HEK293 (cell line): ENCODE measurements at regions not wholly inside any gene's neighbourhood (a gene's known extent, or its start where the extent isn't known, plus 50 kb on each side); places are given as distances from the start of the nearest gene placed in this dataset.

Experiments used
- CTCF ChIA-PET: fragments of 350-600 bp; formaldehyde crosslinking; extraction: SDS; loops from one replicate; lab custom pipeline; 2021; ENCODE audit warnings: antibody characterized with exemption; lab: Yijun Ruan, JAX
- POLR2A ChIA-PET: fragments of 300-600 bp; formaldehyde crosslinking; extraction: SDS; loops from one replicate; lab custom pipeline; 2020; ENCODE audit warnings: antibody characterized with exemption, inconsistent platforms; lab: Yijun Ruan, JAX
- H3K27ac ChIP-seq: fragments of 200-500 bp; sonication (Bioruptor generic); 2 replicates; pipeline ENCODE4 v1.5.1; 2014; ENCODE audit warnings: low read depth, low read length, control low read depth, inconsistent platforms; ENCODE audit errors: extremely low read depth
- H3K36me3 ChIP-seq, 2 experiments: fragments of 200-500 bp in 1 of 2; sonication (Bioruptor generic) in 1 of 2; 1 replicate in 1 of 2; 2 replicates in 1 of 2; pipeline ENCODE4 v1.5.1; 2014 to 2017; ENCODE audit warnings: inconsistent platforms in 2 of 2, low read length in 2 of 2; ENCODE audit not compliant: control insufficient read depth in 2 of 2, insufficient read depth in 1 of 2
- H3K4me1 ChIP-seq: fragments of 200-500 bp; sonication (Bioruptor generic); 2 replicates; pipeline ENCODE4 v1.5.1; 2014; ENCODE audit warnings: mild to moderate bottlenecking, low read length, inconsistent platforms; ENCODE audit not compliant: control insufficient read depth, insufficient read depth
- H3K4me3 ChIP-seq: 2 replicates; pipeline ENCODE4 v1.5.1; 2011; ENCODE audit warnings: low read depth, mild to moderate bottlenecking, control low read depth, low read length, moderate library complexity
- H3K9me3 ChIP-seq: fragments of 200-500 bp; sonication (Bioruptor generic); 2 replicates; pipeline ENCODE4 v1.5.1; 2014; ENCODE audit warnings: low read depth, low read length, inconsistent platforms; ENCODE audit not compliant: control insufficient read depth, insufficient read depth
- GLIS1 ChIP-seq: fragments of 450-650 bp; formaldehyde crosslinking; IDR thresholded peaks from 2 replicates; pipeline ENCODE4 v1.5.1; 2016; ENCODE audit warnings: missing biosample characterization, missing genetic modification characterization
- KLF1 ChIP-seq: fragments of 450-650 bp; formaldehyde crosslinking; IDR thresholded peaks from 2 replicates; pipeline ENCODE4 v1.5.1; 2016; ENCODE audit warnings: missing biosample characterization, missing genetic modification characterization
- YY1 ChIP-seq: fragments of 450-650 bp; formaldehyde crosslinking; IDR thresholded peaks from 2 replicates; pipeline ENCODE4 v1.5.1; 2018; ENCODE audit warnings: missing biosample characterization, missing genetic modification characterization
- ZBTB8A ChIP-seq: fragments of 450-650 bp; formaldehyde crosslinking; IDR thresholded peaks from 2 replicates; pipeline ENCODE4 v1.5.1; 2016; ENCODE audit warnings: missing biosample characterization, missing genetic modification characterization
- ZFHX2 ChIP-seq: fragments of 450-650 bp; formaldehyde crosslinking; conservative IDR thresholded peaks from 2 replicates; pipeline ENCODE4 v1.5.1; 2016; ENCODE audit warnings: missing biosample characterization, missing genetic modification characterization
- ZIC2 ChIP-seq: fragments of 450-650 bp; formaldehyde crosslinking; IDR thresholded peaks from 2 replicates; pipeline ENCODE4 v1.5.1; 2016; ENCODE audit warnings: missing biosample characterization, missing genetic modification characterization
- ZNF121 ChIP-seq: fragments of 450-650 bp; formaldehyde crosslinking; IDR thresholded peaks from 2 replicates; pipeline ENCODE4 v1.5.1; 2016; ENCODE audit warnings: missing biosample characterization, missing genetic modification characterization
- ZNF138 ChIP-seq: fragments of 450-650 bp; formaldehyde crosslinking; IDR thresholded peaks from 2 replicates; pipeline ENCODE4 v1.5.1; 2016; ENCODE audit warnings: missing biosample characterization, missing genetic modification characterization, borderline replicate concordance
- ZNF157 ChIP-seq: fragments of 450-650 bp; formaldehyde crosslinking; IDR thresholded peaks from 2 replicates; pipeline ENCODE4 v1.5.1; 2016; ENCODE audit warnings: missing biosample characterization, missing genetic modification characterization
- ZNF174 ChIP-seq: fragments of 450-650 bp; formaldehyde crosslinking; IDR thresholded peaks from 2 replicates; pipeline ENCODE4 v1.5.0; 2017; ENCODE audit warnings: missing biosample characterization, mild to moderate bottlenecking, missing genetic modification characterization
- ZNF266 ChIP-seq: fragments of 450-650 bp; formaldehyde crosslinking; IDR thresholded peaks from 2 replicates; pipeline ENCODE4 v1.5.1; 2016; ENCODE audit warnings: missing biosample characterization, missing genetic modification characterization, low read depth
- ZNF274 ChIP-seq, 2 experiments: fragments of 200-500 bp in 1 of 2; fragments of 450-650 bp in 1 of 2; sonication (Bioruptor generic) in 1 of 2; formaldehyde crosslinking in 1 of 2; IDR thresholded peaks; 2 replicates each; pipeline versions ENCODE4 v1.5.1 to v1.6.1; 2014 to 2016; ENCODE audit warnings: borderline replicate concordance in 1 of 2, inconsistent platforms in 1 of 2, low read length in 1 of 2, missing biosample characterization in 1 of 2, missing genetic modification characterization in 1 of 2
- ZNF292 ChIP-seq: fragments of 450-650 bp; formaldehyde crosslinking; IDR thresholded peaks from 2 replicates; pipeline ENCODE4 v1.5.1; 2016; ENCODE audit warnings: low read depth, missing biosample characterization, missing genetic modification characterization, borderline replicate concordance
- ZNF558 ChIP-seq: fragments of 450-650 bp; formaldehyde crosslinking; IDR thresholded peaks from 2 replicates; pipeline ENCODE4 v1.5.1; 2016; ENCODE audit warnings: missing biosample characterization, missing genetic modification characterization
- ZNF629 ChIP-seq: fragments of 450-650 bp; formaldehyde crosslinking; IDR thresholded peaks from 2 replicates; pipeline ENCODE4 v1.5.1; 2017; ENCODE audit warnings: missing biosample characterization, missing genetic modification characterization
- ZNF76 ChIP-seq: fragments of 450-650 bp; formaldehyde crosslinking; IDR thresholded peaks from 2 replicates; pipeline ENCODE4; 2016; ENCODE audit warnings: low read depth, missing biosample characterization, missing genetic modification characterization, borderline replicate concordance
- ZSCAN16 ChIP-seq: fragments of 450-650 bp; formaldehyde crosslinking; IDR thresholded peaks from 2 replicates; pipeline ENCODE4 v1.5.1; 2016; ENCODE audit warnings: missing biosample characterization, missing genetic modification characterization
- TF ChIP-seq, protein P1 (sequence below): fragments of 450-650 bp; formaldehyde crosslinking; IDR thresholded peaks from 2 replicates; pipeline ENCODE4 v1.5.1; 2017; ENCODE audit warnings: missing biosample characterization, missing genetic modification characterization
- TF ChIP-seq, protein P2 (sequence below): fragments of 450-650 bp; formaldehyde crosslinking; IDR thresholded peaks from 2 replicates; pipeline ENCODE4 v1.5.1; 2017; ENCODE audit warnings: missing biosample characterization, missing genetic modification characterization
- TF ChIP-seq, protein P3 (sequence below): fragments of 450-650 bp; formaldehyde crosslinking; optimal IDR thresholded peaks from 2 replicates; pipeline ENCODE3; 2016; ENCODE audit warnings: missing biosample characterization, mild to moderate bottlenecking, missing genetic modification characterization
- TF ChIP-seq, protein P4 (sequence below): fragments of 450-650 bp; formaldehyde crosslinking; IDR thresholded peaks from 2 replicates; pipeline ENCODE4 v1.5.1; 2016; ENCODE audit warnings: missing biosample characterization, missing genetic modification characterization
- TF ChIP-seq, protein P5 (sequence below): fragments of 450-650 bp; formaldehyde crosslinking; IDR thresholded peaks from 2 replicates; pipeline ENCODE4 v1.5.1; 2016; ENCODE audit warnings: missing biosample characterization, missing genetic modification characterization
- TF ChIP-seq, protein P6 (sequence below): fragments of 450-650 bp; formaldehyde crosslinking; IDR thresholded peaks from 2 replicates; pipeline ENCODE4 v1.5.1; 2016; ENCODE audit warnings: missing biosample characterization, missing genetic modification characterization
- TF ChIP-seq, protein P7 (sequence below): IDR thresholded peaks from 2 replicates; pipeline ENCODE4 v1.6.1; 2011; ENCODE audit warnings: mild to moderate bottlenecking, low read depth, low read length, borderline replicate concordance

DNA sequence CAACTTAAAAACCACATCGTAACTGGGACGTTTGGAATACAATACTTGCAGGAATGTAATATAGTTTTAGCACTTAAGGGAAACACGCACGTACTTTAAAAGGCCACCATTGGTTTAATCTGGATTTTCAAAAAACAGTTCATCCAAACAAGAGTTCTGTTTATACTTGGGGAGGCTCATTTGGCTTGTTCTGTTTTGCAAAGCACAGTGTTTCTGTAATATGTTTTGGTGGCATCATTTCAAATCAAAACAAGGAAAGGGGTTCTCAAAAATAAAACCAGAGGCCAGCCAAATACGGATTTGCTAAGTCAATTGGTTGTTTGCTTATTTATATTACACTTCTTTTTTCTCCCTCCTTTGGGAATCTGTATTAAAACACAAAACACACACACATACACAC lies 656.1 kb upstream of the SOX9 start:
- CTCF ChIA-PET, result no interaction called here
- POLR2A ChIA-PET, result no interaction called here
- no peaks in the 10 kb centered on the region for H3K36me3 ChIP-seq
- H3K9me3 ChIP-seq, result no peaks in the 10 kb centered on the region
- no peaks in the 10 kb centered on the region for H3K4me1 ChIP-seq
- TF ChIP-seq, protein P1, sequence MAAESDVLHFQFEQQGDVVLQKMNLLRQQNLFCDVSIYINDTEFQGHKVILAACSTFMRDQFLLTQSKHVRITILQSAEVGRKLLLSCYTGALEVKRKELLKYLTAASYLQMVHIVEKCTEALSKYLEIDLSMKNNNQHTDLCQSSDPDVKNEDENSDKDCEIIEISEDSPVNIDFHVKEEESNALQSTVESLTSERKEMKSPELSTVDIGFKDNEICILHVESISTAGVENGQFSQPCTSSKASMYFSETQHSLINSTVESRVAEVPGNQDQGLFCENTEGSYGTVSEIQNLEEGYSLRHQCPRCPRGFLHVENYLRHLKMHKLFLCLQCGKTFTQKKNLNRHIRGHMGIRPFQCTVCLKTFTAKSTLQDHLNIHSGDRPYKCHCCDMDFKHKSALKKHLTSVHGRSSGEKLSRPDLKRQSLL (tag by site-specific recombination), result no peak
- TF ChIP-seq, protein P2, sequence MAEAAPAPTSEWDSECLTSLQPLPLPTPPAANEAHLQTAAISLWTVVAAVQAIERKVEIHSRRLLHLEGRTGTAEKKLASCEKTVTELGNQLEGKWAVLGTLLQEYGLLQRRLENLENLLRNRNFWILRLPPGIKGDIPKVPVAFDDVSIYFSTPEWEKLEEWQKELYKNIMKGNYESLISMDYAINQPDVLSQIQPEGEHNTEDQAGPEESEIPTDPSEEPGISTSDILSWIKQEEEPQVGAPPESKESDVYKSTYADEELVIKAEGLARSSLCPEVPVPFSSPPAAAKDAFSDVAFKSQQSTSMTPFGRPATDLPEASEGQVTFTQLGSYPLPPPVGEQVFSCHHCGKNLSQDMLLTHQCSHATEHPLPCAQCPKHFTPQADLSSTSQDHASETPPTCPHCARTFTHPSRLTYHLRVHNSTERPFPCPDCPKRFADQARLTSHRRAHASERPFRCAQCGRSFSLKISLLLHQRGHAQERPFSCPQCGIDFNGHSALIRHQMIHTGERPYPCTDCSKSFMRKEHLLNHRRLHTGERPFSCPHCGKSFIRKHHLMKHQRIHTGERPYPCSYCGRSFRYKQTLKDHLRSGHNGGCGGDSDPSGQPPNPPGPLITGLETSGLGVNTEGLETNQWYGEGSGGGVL (tag by site-specific recombination), result no peak
- TF ChIP-seq ZNF174 (tag by site-specific recombination) (no peak), ZBTB8A (tag by site-specific recombination) (no peak), ZNF629 (no peak), ZFHX2 (tag by site-specific recombination) (no peak), YY1 (no peak), ZNF558 (no peak), ZIC2 (tag by site-specific recombination) (no peak), GLIS1 (tag by site-specific recombination) (no peak), ZNF157 (tag by site-specific recombination) (no peak), ZNF292 (tag by site-specific recombination) (no peak), ZNF76 (tag by site-specific recombination) (no peak), KLF1 (no peak), ZNF274 (IDR thresholded peaks at IDR 0.05; ENCODE audit: low read length) (no peak), ZNF274 (tag by site-specific recombination; IDR thresholded peaks at IDR 0.05; ENCODE audit: borderline replicate concordance) (no peak)
- TF ChIP-seq, protein P3, sequence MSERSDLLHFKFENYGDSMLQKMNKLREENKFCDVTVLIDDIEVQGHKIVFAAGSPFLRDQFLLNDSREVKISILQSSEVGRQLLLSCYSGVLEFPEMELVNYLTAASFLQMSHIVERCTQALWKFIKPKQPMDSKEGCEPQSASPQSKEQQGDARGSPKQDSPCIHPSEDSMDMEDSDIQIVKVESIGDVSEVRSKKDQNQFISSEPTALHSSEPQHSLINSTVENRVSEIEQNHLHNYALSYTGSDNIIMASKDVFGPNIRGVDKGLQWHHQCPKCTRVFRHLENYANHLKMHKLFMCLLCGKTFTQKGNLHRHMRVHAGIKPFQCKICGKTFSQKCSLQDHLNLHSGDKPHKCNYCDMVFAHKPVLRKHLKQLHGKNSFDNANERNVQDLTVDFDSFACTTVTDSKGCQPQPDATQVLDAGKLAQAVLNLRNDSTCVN, result no peak
- TF ChIP-seq, protein P4, sequence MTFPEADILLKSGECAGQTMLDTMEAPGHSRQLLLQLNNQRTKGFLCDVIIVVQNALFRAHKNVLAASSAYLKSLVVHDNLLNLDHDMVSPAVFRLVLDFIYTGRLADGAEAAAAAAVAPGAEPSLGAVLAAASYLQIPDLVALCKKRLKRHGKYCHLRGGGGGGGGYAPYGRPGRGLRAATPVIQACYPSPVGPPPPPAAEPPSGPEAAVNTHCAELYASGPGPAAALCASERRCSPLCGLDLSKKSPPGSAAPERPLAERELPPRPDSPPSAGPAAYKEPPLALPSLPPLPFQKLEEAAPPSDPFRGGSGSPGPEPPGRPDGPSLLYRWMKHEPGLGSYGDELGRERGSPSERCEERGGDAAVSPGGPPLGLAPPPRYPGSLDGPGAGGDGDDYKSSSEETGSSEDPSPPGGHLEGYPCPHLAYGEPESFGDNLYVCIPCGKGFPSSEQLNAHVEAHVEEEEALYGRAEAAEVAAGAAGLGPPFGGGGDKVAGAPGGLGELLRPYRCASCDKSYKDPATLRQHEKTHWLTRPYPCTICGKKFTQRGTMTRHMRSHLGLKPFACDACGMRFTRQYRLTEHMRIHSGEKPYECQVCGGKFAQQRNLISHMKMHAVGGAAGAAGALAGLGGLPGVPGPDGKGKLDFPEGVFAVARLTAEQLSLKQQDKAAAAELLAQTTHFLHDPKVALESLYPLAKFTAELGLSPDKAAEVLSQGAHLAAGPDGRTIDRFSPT, result no peak
- TF ChIP-seq, protein P5, sequence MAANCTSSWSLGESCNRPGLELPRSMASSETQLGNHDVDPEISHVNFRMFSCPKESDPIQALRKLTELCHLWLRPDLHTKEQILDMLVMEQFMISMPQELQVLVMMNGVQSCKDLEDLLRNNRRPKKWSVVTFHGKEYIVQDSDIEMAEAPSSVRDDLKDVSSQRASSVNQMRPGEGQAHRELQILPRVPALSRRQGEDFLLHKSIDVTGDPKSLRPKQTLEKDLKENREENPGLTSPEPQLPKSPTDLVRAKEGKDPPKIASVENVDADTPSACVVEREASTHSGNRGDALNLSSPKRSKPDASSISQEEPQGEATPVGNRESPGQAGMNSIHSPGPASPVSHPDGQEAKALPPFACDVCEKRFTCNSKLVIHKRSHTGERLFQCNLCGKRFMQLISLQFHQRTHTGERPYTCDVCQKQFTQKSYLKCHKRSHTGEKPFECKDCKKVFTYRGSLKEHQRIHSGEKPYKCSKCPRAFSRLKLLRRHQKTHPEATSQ (tag by site-specific recombination), result no peak
- H3K27ac ChIP-seq, result no peak overlapping the region
- H3K4me3 ChIP-seq, result no peak overlapping the region

DNA sequence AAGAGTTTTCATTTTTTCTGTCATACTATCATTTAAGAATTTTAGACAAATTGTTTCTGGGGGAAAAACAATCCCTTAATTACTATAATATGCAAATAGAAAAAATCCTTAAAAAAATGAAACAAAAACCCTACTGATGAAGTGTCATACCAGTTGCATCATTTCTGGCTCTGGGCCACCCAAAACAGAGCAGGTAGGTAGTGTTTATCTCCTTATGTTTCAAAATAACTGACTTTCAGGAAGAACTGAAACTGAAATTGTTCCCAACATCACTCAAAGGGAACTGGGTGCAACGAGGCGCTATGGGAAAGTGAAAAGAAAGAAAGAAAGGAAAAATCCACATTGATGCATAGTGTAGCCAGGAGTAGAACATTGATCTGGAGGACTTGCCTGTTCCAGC lies 653.1 kb upstream of the SOX9 start:
- no peaks in the 10 kb centered on the region for H3K36me3 ChIP-seq
- no peaks in the 10 kb centered on the region for H3K4me1 ChIP-seq
- H3K9me3 ChIP-seq, result no peaks in the 10 kb centered on the region
- ChIA-PET POLR2A (no interaction called here), CTCF (interaction anchor here (0.6 to 1.0 kb wide), 2 partner anchors 22 to 155 kb away, joined by 3 read pairs; no protein-coding TSS in a partner anchor)
- no peak overlapping the region for H3K27ac ChIP-seq
- H3K4me3 ChIP-seq, result no peak overlapping the region
- TF ChIP-seq, protein P6, sequence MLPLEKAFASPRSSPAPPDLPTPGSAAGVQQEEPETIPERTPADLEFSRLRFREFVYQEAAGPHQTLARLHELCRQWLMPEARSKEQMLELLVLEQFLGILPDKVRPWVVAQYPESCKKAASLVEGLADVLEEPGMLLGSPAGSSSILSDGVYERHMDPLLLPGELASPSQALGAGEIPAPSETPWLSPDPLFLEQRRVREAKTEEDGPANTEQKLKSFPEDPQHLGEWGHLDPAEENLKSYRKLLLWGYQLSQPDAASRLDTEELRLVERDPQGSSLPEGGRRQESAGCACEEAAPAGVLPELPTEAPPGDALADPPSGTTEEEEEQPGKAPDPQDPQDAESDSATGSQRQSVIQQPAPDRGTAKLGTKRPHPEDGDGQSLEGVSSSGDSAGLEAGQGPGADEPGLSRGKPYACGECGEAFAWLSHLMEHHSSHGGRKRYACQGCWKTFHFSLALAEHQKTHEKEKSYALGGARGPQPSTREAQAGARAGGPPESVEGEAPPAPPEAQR (tag by site-specific recombination), result no peak
- no peak for TF ChIP-seq ZFHX2 (tag by site-specific recombination)
- TF ChIP-seq, protein P7, sequence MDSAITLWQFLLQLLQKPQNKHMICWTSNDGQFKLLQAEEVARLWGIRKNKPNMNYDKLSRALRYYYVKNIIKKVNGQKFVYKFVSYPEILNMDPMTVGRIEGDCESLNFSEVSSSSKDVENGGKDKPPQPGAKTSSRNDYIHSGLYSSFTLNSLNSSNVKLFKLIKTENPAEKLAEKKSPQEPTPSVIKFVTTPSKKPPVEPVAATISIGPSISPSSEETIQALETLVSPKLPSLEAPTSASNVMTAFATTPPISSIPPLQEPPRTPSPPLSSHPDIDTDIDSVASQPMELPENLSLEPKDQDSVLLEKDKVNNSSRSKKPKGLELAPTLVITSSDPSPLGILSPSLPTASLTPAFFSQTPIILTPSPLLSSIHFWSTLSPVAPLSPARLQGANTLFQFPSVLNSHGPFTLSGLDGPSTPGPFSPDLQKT, result no peak
- no peak for TF ChIP-seq ZNF138 (tag by site-specific recombination)
- no peak for TF ChIP-seq ZNF266 (tag by site-specific recombination)
- no peak for TF ChIP-seq ZNF121 (tag by site-specific recombination)
- TF ChIP-seq ZSCAN16 (tag by site-specific recombination), result no peak
